T-helper 17 cell (primary cell): ENCODE measurements at regions not wholly inside any gene's neighbourhood (a gene's known extent, or its start where the extent isn't known, plus 50 kb on each side); places are given as distances from the start of the nearest gene placed in this dataset.
"Not testable (repeated sequence)": the region's sequence is repeated elsewhere in the genome, so short reads cannot be mapped to it uniquely, and the experiment has no call there.

Experiments used
- ATAC-seq: fragments of 150-1000 bp; cut with Tn5 transposase; 2 replicates; pipeline ENCODE4 v1.10.0; 2021; ENCODE audit warnings: mild to moderate bottlenecking, moderate library complexity
- DNase-seq, 3 donors: peaks; one replicate each; pipeline versions ENCODE4 v3.0.0 to v3.0.0-alpha.2; 2020 to 2021
- H3K9me3 ChIP-seq: one replicate; pipeline ENCODE4 v1.7.0; 2013; ENCODE audit warnings: low read length, mild to moderate bottlenecking; ENCODE audit not compliant: control insufficient read depth, poor library complexity, severe bottlenecking
- H3K27ac Mint-ChIP-seq: one replicate; pipeline ENCODE4 v1.8.0; 2022; ENCODE audit warnings: mild to moderate bottlenecking, moderate library complexity, mixed read lengths
- H3K27me3 Mint-ChIP-seq: one replicate; pipeline ENCODE4 v1.8.0; 2022; ENCODE audit warnings: mixed read lengths
- H3K36me3 Mint-ChIP-seq: one replicate; pipeline ENCODE4 v1.8.0; 2022; ENCODE audit warnings: low read depth, mixed read lengths
- H3K4me1 Mint-ChIP-seq: one replicate; pipeline ENCODE4 v1.8.0; 2022; ENCODE audit warnings: mild to moderate bottlenecking, mixed read lengths
- H3K4me3 Mint-ChIP-seq: one replicate; pipeline ENCODE4 v1.8.0; 2022; ENCODE audit warnings: mild to moderate bottlenecking, moderate library complexity, mixed read lengths

- Mint-ChIP-seq H3K27ac (no peak overlapping the region), H3K4me1 (no peaks in the 10 kb centered on the region), H3K27me3 (peaks cover 5% of the 10 kb centered on the region), H3K36me3 (peaks cover 2% of the 10 kb centered on the region), H3K4me3 (no peak overlapping the region)
- DNase-seq = no peak
- no peaks in the 10 kb centered on the region for H3K9me3 ChIP-seq
- ATAC-seq = no peak
Measured at GRCh38 chr2:39584283-39584965, 81.3 kb upstream of the TMEM178A start.

- not testable (repeated sequence) for H3K4me1 Mint-ChIP-seq, H3K9me3 ChIP-seq, ATAC-seq, H3K4me3 Mint-ChIP-seq, H3K27ac Mint-ChIP-seq, H3K36me3 Mint-ChIP-seq, H3K27me3 Mint-ChIP-seq, DNase-seq
Measured at GRCh38 chr2:39585531-39585930, 80.2 kb upstream of the TMEM178A start.

GRCh38 chr2:39587168-39587567 lies 78.5 kb upstream of the TMEM178A start:
- H3K9me3 ChIP-seq = no peaks in the 10 kb centered on the region
- Mint-ChIP-seq H3K4me1 (no peaks in the 10 kb centered on the region), H3K27me3 (peaks cover 14% of the 10 kb centered on the region), H3K36me3 (no peaks in the 10 kb centered on the region), H3K27ac (no peak overlapping the region), H3K4me3 (no peak overlapping the region)
- DNase-seq (no peak), ATAC-seq (no peak)

- Mint-ChIP-seq H3K36me3 (no peaks in the 10 kb centered on the region), H3K4me3 (no peak overlapping the region), H3K27me3 (peaks cover 14% of the 10 kb centered on the region), H3K4me1 (no peaks in the 10 kb centered on the region), H3K27ac (no peak overlapping the region)
- no peak for ATAC-seq
- no peak for DNase-seq
- no peaks in the 10 kb centered on the region for H3K9me3 ChIP-seq
Measured at GRCh38 chr2:39587641-39588040, 78.1 kb upstream of the TMEM178A start.

- ATAC-seq = no peak
- no peak overlapping the region for H3K4me3 Mint-ChIP-seq
- H3K27ac Mint-ChIP-seq = no peak overlapping the region
- H3K27me3 Mint-ChIP-seq = peaks cover 9% of the 10 kb centered on the region
- no peak for DNase-seq
- H3K36me3 Mint-ChIP-seq = no peaks in the 10 kb centered on the region
- H3K9me3 ChIP-seq = no peaks in the 10 kb centered on the region
- no peaks in the 10 kb centered on the region for H3K4me1 Mint-ChIP-seq
Measured at GRCh38 chr2:39593439-39594393, 72.0 kb upstream of the TMEM178A start.

- Mint-ChIP-seq H3K4me1 (no peaks in the 10 kb centered on the region), H3K36me3 (peaks cover 2% of the 10 kb centered on the region), H3K4me3 (no peak overlapping the region), H3K27me3 (peaks cover 9% of the 10 kb centered on the region), H3K27ac (no peak overlapping the region)
- DNase-seq (no peak), ATAC-seq (no peak)
- no peaks in the 10 kb centered on the region for H3K9me3 ChIP-seq
Measured at GRCh38 chr2:39595116-39595515, 70.6 kb upstream of the TMEM178A start.

- no peak overlapping the region for H3K27ac Mint-ChIP-seq
Measured at GRCh38 chr2:39597314-39597713, 68.4 kb upstream of the TMEM178A start.

GRCh38 chr2:39602616-39603015 lies 63.1 kb upstream of the TMEM178A start:
- peaks cover 2% of the 10 kb centered on the region for H3K36me3 Mint-ChIP-seq
- peaks cover 36% of the 10 kb centered on the region for H3K27me3 Mint-ChIP-seq
- no peak for ATAC-seq
- no peaks in the 10 kb centered on the region for H3K9me3 ChIP-seq
- DNase-seq = no peak
- no peaks in the 10 kb centered on the region for H3K4me1 Mint-ChIP-seq
- H3K4me3 Mint-ChIP-seq = no peak overlapping the region
- no peak overlapping the region for H3K27ac Mint-ChIP-seq

More at GRCh38 chr2:39597314-39597713, 68.4 kb upstream of the TMEM178A start:
- Mint-ChIP-seq H3K4me3 (no peak overlapping the region), H3K27me3 (no peaks in the 10 kb centered on the region), H3K4me1 (no peaks in the 10 kb centered on the region), H3K36me3 (peaks cover 2% of the 10 kb centered on the region)
- H3K9me3 ChIP-seq = no peaks in the 10 kb centered on the region
- ATAC-seq (no peak), DNase-seq (no peak)

- Mint-ChIP-seq H3K36me3 (peaks cover 2% of the 10 kb centered on the region), H3K4me1 (no peaks in the 10 kb centered on the region), H3K4me3 (no peak overlapping the region), H3K27me3 (peaks cover 36% of the 10 kb centered on the region), H3K27ac (no peak overlapping the region)
- DNase-seq (no peak), ATAC-seq (no peak)
- H3K9me3 ChIP-seq = no peaks in the 10 kb centered on the region
Measured at GRCh38 chr2:39603436-39603835, 62.3 kb upstream of the TMEM178A start.

- DNase-seq = no peak
- no peak overlapping the region for H3K27ac Mint-ChIP-seq
- H3K27me3 Mint-ChIP-seq = peaks cover 44% of the 10 kb centered on the region
- no peak for ATAC-seq
- H3K36me3 Mint-ChIP-seq = no peaks in the 10 kb centered on the region
- no peaks in the 10 kb centered on the region for H3K9me3 ChIP-seq
- H3K4me3 Mint-ChIP-seq = no peak overlapping the region
- no peaks in the 10 kb centered on the region for H3K4me1 Mint-ChIP-seq
Measured at GRCh38 chr2:39604866-39605265, 60.9 kb upstream of the TMEM178A start.

- Mint-ChIP-seq H3K27me3 (peaks cover 48% of the 10 kb centered on the region), H3K36me3 (no peaks in the 10 kb centered on the region), H3K4me1 (no peaks in the 10 kb centered on the region), H3K27ac (no peak overlapping the region), H3K4me3 (no peak overlapping the region)
- ATAC-seq = no peak
- DNase-seq = no peak
- no peaks in the 10 kb centered on the region for H3K9me3 ChIP-seq
Measured at GRCh38 chr2:39606585-39606984, 59.1 kb upstream of the TMEM178A start.

- DNase-seq (no peak), ATAC-seq (no peak)
- no peaks in the 10 kb centered on the region for H3K36me3 Mint-ChIP-seq
- no peak overlapping the region for H3K27ac Mint-ChIP-seq
- H3K27me3 Mint-ChIP-seq = peaks cover 58% of the 10 kb centered on the region
- H3K4me3 Mint-ChIP-seq = no peak overlapping the region
- no peaks in the 10 kb centered on the region for H3K4me1 Mint-ChIP-seq
- no peaks in the 10 kb centered on the region for H3K9me3 ChIP-seq
Measured at GRCh38 chr2:39607538-39608262, 58.0 kb upstream of the TMEM178A start.

GRCh38 chr2:39608263-39608575 lies 57.5 kb upstream of the TMEM178A start:
- ATAC-seq = no peak

More at GRCh38 chr2:39608263-39608575, 57.5 kb upstream of the TMEM178A start:
- H3K9me3 ChIP-seq = no peaks in the 10 kb centered on the region
- Mint-ChIP-seq H3K36me3 (no peaks in the 10 kb centered on the region), H3K4me3 (no peak overlapping the region), H3K27me3 (peaks cover 56% of the 10 kb centered on the region), H3K27ac (no peak overlapping the region), H3K4me1 (no peaks in the 10 kb centered on the region)
- DNase-seq = no peak
